ENCODE measurements at regions not wholly inside any gene's neighbourhood (a gene's known extent, or its start where the extent isn't known, plus 50 kb on each side); places are given as distances from the start of the nearest gene placed in this dataset.

DNA sequence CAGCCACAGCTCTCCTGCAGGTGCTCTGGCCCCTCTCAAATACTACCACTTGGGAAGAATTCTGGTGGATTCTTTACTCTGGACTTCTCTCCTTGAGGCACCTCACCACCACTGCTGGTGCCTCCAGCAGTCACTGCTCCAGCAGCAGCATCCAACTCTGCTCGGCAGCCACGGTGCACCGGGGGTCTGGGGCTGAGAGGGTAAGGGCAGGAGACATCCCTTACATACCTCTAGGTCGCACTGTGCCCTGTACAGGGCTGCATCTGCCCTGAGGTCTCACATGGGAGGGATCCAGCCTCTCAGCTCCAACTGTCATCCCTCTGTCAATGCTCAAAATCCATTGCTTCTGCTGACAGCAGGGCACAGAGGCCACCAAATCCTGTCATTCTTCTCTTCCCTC is 588.2 kb downstream of the CDK5RAP2 start:
- Histone ChIP-seq H4K20me1 (replicated peaks; ENCODE audit: control insufficient read depth, extremely low read depth, insufficient read depth, low read length) (no peaks in the 10 kb centered on the region), H3K4me1 (ENCODE audit: control insufficient read depth, extremely low read depth, insufficient read depth, low read length) (no peaks in the 10 kb centered on the region), H3K9me3 (replicated peaks; ENCODE audit: control insufficient read depth, insufficient read depth, low read length) (no peaks in the 10 kb centered on the region), H3K9me1 (replicated peaks; ENCODE audit: control insufficient read depth, extremely low read depth, insufficient read depth, low read length) (no peaks in the 10 kb centered on the region), H3K79me2 (ENCODE audit: control insufficient read depth, insufficient read depth, low read length) (no peaks in the 10 kb centered on the region), H3K27me3 (ENCODE audit: control insufficient read depth in 2 of 2, insufficient read depth in 2 of 2, low read length in 2 of 2) (no peaks in the 10 kb centered on the region), H3K36me3 (ENCODE audit: control insufficient read depth in 2 of 2, extremely low read depth in 1 of 2, insufficient read depth in 2 of 2, low read length in 2 of 2) (no peaks in the 10 kb centered on the region), H3K27ac (ENCODE audit: insufficient read depth, low read depth, low read length) (no peak overlapping the region), H2AFZ (ENCODE audit: low read depth, low read length) (no peak overlapping the region), H3K4me2 (ENCODE audit: insufficient read depth, low read length) (no peak overlapping the region), H3K4me3 (replicated peaks in 1 of 3; ENCODE audit: insufficient read depth in 1 of 3, low read depth in 1 of 3, low read length in 3 of 3) (no peak overlapping the region), H3K9ac (replicated peaks; ENCODE audit: extremely low read depth, insufficient read depth, low read length) (no peak overlapping the region)
- FAIRE-seq (no peak), DNase-seq (ENCODE audit: low read depth, low spot score) (no peak)
- TF ChIP-seq GATA2 (IDR thresholded peaks at IDR 0.05; ENCODE audit: insufficient read depth, insufficient read length, low read depth, low read length): no peak
- TF ChIP-seq JUN (IDR thresholded peaks at IDR 0.05; ENCODE audit: borderline replicate concordance, insufficient read depth, insufficient read length, low read depth): no peak
- TF ChIP-seq MYC (IDR thresholded peaks at IDR 0.05; ENCODE audit: low read depth, low read length): no peak
- TF ChIP-seq, protein P1, sequence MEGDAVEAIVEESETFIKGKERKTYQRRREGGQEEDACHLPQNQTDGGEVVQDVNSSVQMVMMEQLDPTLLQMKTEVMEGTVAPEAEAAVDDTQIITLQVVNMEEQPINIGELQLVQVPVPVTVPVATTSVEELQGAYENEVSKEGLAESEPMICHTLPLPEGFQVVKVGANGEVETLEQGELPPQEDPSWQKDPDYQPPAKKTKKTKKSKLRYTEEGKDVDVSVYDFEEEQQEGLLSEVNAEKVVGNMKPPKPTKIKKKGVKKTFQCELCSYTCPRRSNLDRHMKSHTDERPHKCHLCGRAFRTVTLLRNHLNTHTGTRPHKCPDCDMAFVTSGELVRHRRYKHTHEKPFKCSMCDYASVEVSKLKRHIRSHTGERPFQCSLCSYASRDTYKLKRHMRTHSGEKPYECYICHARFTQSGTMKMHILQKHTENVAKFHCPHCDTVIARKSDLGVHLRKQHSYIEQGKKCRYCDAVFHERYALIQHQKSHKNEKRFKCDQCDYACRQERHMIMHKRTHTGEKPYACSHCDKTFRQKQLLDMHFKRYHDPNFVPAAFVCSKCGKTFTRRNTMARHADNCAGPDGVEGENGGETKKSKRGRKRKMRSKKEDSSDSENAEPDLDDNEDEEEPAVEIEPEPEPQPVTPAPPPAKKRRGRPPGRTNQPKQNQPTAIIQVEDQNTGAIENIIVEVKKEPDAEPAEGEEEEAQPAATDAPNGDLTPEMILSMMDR (IDR thresholded peaks at IDR 0.05; ENCODE audit: extremely low read depth in 1 of 2, insufficient read depth in 1 of 2, low read depth in 1 of 2, low read length in 2 of 2): no peak
- TF ChIP-seq EZH2 (IDR thresholded peaks at IDR 0.05; ENCODE audit: borderline replicate concordance, low read depth, low read length, severe bottlenecking): no peak
- no peak for TF ChIP-seq POLR2A (IDR thresholded peaks at IDR 0.05; ENCODE audit: low read depth, low read length)
- TF ChIP-seq POLR2AphosphoS5 (IDR thresholded peaks at IDR 0.05; ENCODE audit: insufficient read depth, low read depth, low read length): no peak
- TF ChIP-seq FOS (IDR thresholded peaks at IDR 0.05; ENCODE audit: borderline replicate concordance, insufficient read depth, low read length): no peak
- TF ChIP-seq, protein P2, sequence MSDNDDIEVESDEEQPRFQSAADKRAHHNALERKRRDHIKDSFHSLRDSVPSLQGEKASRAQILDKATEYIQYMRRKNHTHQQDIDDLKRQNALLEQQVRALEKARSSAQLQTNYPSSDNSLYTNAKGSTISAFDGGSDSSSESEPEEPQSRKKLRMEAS (IDR thresholded peaks at IDR 0.05; ENCODE audit: insufficient read depth, insufficient read length): no peak
- ChIA-PET CTCF (no interaction called here), POLR2A (no interaction called here)
- intact Hi-C loops (cut with micrococcal nuclease) (no loop called here), dilution Hi-C loops (cut with MboI; ENCODE audit: extremely low pct_ligation_motif_present, low sequenced_read_pairs) (no loop called here)
- no TSS peak for BruUV-seq (replicated peaks)

Data from endothelial cell of umbilical vein (primary cell).